Endothelial cell (in vitro differentiated cells): ENCODE measurements at regions not wholly inside any gene's neighbourhood (a gene's known extent, or its start where the extent isn't known, plus 50 kb on each side); places are given as distances from the start of the nearest gene placed in this dataset.

Experiments used
- DNase-seq: peaks from one replicate; pipeline ENCODE4 v3.0.0; 2021; ENCODE audit warnings: low spot score
- H3K27ac Mint-ChIP-seq: one replicate; pipeline ENCODE4 v1.8.0; 2021; ENCODE audit warnings: mixed read lengths, inconsistent platforms; ENCODE audit not compliant: unreplicated experiment
- H3K27me3 Mint-ChIP-seq: one replicate; pipeline ENCODE4 v1.8.0; 2021; ENCODE audit warnings: mild to moderate bottlenecking, moderate library complexity, mixed read lengths, inconsistent platforms; ENCODE audit not compliant: unreplicated experiment
- H3K36me3 Mint-ChIP-seq: one replicate; pipeline ENCODE4 v1.8.0; 2021; ENCODE audit warnings: mild to moderate bottlenecking, low read depth, mixed read lengths, inconsistent platforms; ENCODE audit not compliant: unreplicated experiment
- H3K4me1 Mint-ChIP-seq: one replicate; pipeline ENCODE4 v1.8.0; 2021; ENCODE audit warnings: mild to moderate bottlenecking, mixed read lengths, inconsistent platforms; ENCODE audit not compliant: unreplicated experiment
- H3K4me3 Mint-ChIP-seq: one replicate; pipeline ENCODE4 v1.8.0; 2021; ENCODE audit warnings: mild to moderate bottlenecking, mixed read lengths, inconsistent platforms; ENCODE audit not compliant: unreplicated experiment
- H3K9me3 Mint-ChIP-seq: one replicate; pipeline ENCODE4 v1.8.0; 2021; ENCODE audit warnings: mixed read lengths, inconsistent platforms; ENCODE audit not compliant: unreplicated experiment
- CTCF ChIP-seq: fragments of 200-600 bp; sonication (generic); IDR thresholded peaks from one replicate; pipeline ENCODE4 v1.5.0; 2021; ENCODE audit warnings: antibody characterized with exemption; ENCODE audit not compliant: unreplicated experiment

- H3K36me3 Mint-ChIP-seq = no peaks in the 10 kb centered on the region
- H3K27me3 Mint-ChIP-seq = peaks cover 4% of the 10 kb centered on the region
- H3K4me3 Mint-ChIP-seq = no peak overlapping the region
Observed at GRCh38 chr10:77689339-77689738, 51.7 kb upstream of the KCNMA1 start.

GRCh38 chr10:77687621-77688020, 50.0 kb upstream of the KCNMA1 start:
- H3K36me3 Mint-ChIP-seq = no peaks in the 10 kb centered on the region
- no peak for TF ChIP-seq CTCF
- no peak overlapping the region for H3K27ac Mint-ChIP-seq
- H3K9me3 Mint-ChIP-seq = no peaks in the 10 kb centered on the region
- no peak for DNase-seq
- no peaks in the 10 kb centered on the region for H3K4me1 Mint-ChIP-seq
- H3K27me3 Mint-ChIP-seq = peaks cover 4% of the 10 kb centered on the region
- no peak overlapping the region for H3K4me3 Mint-ChIP-seq

More at GRCh38 chr10:77689339-77689738, 51.7 kb upstream of the KCNMA1 start:
- DNase-seq = no peak
- Mint-ChIP-seq H3K9me3 (no peaks in the 10 kb centered on the region), H3K27ac (no peak overlapping the region), H3K4me1 (no peaks in the 10 kb centered on the region)
- TF ChIP-seq CTCF = no peak
